ENCODE measurements at regions not wholly inside any gene's neighbourhood (a gene's known extent, or its start where the extent isn't known, plus 50 kb on each side); places are given as distances from the start of the nearest gene placed in this dataset.

- TF ChIP-seq POLR2A (IDR thresholded peaks at IDR 0.05) (no peak), CTCF (IDR thresholded peaks at IDR 0.05) (no peak), POLR2AphosphoS5 (IDR thresholded peaks at IDR 0.05; ENCODE audit: insufficient read depth in 1 of 2, low read depth in 1 of 2) (no peak)
Observed at GRCh38 chr3:145370870-145371269, 790.1 kb downstream of the PLOD2 start.
